ENCODE measurements at regions not wholly inside any gene's neighbourhood (a gene's known extent, or its start where the extent isn't known, plus 50 kb on each side); places are given as distances from the start of the nearest gene placed in this dataset.
"Not testable (repeated sequence)": the region's sequence is repeated elsewhere in the genome, so short reads cannot be mapped to it uniquely, and the experiment has no call there.

DNA sequence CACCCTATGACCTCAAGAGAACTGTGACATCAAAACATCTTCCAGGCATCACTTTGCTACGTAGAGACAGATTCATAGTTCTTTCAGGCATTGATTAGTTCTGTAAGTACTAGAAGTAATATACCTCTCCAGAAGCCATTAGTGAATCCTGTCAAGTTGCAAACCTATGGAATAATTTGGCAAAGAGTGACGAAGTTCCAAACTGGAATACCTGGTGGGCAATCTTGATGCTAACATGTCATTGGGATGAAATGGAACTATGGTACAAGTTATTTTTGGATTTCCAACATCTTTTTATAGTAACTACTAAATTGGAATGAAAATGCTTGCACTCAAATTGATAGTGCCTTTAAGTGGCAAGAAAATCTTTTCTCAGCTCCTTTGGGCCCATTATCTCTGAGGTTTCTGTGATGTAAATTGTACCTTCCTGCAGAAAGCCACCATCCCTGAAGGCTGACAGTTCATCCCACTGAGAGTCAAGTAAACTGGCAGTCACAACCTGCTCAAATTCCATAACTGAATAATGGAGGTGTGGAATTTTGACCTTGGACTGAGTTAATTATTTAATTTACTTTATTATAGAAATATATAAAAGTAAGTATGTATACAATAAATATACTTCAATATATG is 435.5 kb downstream of the DTWD2 start:
- no peak for DNase-seq (ENCODE audit: low spot score)

DNA sequence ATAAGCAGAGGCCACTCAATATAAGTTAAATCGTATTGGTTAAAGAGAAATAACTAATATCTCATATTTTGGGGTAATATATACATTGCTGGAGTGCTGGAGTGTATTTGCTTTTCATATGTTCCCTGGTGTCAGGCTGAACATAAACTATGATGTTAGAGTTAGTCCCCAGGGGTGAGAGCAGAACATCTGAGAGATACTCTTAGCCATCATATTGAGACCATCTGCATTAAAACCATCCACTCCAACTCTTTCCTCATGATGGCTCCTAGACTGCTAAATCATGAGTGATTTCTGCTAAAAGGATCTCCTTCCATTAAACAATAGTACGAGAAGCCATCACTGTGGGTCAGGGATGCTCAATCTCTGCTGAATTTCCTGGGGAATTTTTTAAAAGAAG is 436.2 kb downstream of the DTWD2 start:
- DNase-seq (ENCODE audit: low spot score): no peak

DNA sequence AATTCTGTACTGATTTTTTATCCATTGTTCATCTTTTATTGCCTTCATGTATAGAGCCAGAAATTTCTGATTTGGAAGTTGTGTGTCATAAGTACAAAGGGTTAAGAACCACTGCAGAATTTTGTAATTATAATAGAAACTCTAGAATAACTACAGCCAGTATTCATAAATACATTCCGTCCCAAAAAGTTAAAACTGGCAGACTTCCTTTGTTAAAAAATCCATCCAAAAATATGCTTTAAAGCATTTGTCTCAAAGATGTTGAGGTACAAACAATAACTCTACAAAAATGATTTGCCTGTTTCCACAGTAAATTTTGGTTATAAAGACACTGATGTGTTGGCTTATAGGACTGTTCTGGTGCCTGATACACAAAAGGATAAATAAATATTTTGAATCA is 436.6 kb downstream of the DTWD2 start:
- DNase-seq (ENCODE audit: low spot score): no peak

DNA sequence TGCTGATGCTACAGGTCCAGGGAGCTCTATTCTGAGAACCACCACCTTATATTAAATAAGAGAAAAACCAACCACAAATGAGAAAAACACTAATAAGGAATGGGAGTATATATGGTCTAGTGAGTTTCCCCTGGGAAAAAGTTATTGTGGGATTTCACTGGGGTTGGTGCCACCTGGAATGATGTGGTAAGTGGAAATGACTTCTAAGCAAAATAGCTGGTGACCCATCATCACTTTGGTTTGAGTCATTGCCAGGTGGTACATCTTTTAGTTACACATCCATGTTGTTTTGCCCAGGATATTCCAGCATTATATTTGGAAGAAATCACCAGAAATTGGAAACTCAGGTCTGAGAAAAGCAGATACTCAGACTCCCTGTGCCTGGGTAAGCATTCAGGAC is 437.3 kb downstream of the DTWD2 start:
- no peak for DNase-seq (ENCODE audit: low spot score)

DNA sequence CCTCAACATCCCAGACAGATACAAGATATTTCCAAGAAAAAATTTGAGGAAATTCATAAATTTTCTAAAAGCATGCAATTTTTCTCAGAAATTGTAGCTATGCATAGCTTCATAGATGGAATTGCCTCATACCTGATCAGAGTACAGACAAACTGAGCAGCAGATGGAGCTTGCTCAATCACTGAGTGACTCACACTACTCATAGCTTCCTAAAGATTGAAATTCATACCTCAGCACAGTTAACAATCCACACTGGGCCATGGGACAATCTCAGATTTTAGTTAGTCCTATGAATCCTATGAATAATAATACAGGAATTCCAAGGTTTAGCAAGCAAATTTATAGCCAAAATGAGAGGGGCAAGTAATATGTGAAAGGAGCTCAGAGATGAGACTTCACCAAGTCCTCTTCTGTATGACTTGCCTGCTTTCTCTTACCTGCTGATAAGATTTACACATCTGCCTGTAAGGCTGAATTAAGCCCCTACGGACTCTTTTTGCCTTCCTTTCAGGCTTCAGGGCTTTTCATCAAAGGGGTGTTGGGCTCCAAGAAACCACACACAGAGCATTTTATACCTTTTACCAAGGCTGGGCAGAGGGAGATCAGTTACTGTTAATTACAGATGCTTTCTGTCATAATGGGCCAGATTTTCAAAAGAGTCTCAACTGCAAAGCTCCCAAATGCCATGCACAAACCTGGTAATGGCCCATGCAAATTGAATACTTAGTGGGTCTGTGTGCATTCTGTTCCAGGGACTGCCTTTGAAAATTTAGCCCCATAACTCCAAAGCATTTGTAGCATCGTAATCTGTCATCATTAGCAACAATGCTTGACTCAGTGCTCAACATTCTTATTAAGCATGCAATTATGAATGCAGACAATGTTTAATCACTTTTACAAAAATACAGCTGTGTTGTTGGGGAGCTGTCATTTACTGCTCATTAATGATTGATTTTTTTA is 439.3 kb downstream of the DTWD2 start:
- DNase-seq (ENCODE audit: low spot score): no peak

DNA sequence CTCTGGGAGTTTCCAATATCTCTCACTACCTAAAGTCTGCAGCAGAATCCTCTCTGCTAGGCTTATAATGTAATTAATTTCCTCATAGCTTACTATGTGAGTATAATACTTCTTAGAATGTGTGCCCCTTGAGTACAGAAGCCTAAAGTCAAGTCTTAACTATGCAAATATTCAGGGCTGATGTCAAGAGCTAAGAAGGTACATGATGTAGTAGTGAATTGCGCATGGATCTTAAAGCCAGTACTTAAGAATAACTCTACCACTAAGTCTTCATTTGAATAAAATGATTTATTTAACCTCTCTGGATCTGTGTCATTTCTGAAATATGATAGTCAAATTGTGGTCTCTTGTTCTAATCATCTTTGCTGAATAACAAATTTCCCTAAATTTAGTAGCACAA is 442.9 kb downstream of the DTWD2 start:
- no peak for DNase-seq (ENCODE audit: low spot score)

DNA sequence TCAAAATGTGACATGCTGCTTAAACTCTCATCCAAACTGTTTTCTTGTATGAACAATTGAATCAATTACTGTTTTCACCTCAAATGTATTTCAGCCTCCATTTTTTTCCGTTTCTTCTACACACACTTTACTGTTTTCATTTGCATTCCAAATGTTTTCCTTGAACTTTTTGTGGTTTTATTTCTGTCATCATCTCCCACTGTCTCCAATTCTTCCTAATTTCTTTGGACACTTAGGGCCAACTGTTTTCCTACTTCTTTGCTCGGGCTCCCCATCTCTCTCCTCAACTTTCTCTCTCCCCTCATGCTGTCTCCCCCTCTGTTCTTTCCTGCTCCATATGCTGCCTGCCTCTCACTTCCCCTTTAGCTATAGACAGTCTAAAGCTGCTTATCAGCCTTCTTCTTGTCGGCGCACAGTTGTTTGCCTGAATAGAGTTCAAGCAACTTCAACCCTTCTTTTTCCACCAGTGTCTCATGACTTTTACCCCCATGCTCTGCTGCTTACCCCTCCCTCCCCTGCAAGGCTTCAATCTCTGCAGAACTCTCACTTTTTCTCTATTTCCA is 443.4 kb downstream of the DTWD2 start:
- no peak for DNase-seq (ENCODE audit: low spot score)

DNA sequence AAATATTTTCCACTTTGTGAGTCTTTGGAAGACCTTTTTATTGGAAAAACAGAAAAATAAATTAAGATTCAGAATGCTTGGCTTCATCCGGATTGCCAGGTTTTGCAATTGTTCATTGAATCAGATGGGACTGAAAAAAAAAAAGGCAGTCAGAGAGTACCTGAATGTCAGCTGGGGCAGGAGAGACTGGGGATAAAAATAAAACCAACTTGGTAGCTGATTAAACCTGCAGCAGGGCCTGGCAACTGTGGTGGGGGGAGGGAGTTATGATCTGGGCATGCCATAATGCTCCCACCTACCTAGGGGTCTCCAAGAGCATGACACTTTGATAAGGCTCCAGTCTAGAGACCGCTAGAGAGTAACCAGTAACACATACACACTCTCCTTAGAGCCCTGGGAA is 454.4 kb downstream of the DTWD2 start:
- no peak for DNase-seq (ENCODE audit: low spot score)

DNA sequence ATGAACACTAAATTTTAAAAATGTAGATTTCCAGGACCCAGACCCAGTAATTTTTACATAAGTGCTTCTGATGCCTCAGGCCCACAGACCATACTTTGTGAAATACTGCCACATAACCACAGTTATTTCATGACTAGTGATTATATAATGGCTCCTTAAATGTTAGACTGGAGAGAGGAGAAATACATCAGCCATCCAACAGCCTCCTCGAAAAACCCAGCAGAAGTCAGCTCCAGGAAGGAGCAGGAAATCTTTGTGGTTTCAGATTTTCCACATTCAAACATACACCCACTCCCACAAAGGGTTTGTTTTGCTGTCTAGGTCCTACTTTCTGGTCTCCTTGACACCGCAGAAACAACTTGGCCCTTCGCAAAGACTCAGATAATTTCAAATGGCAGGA is 455.2 kb downstream of the DTWD2 start:
- DNase-seq (ENCODE audit: low spot score): no peak

DNA sequence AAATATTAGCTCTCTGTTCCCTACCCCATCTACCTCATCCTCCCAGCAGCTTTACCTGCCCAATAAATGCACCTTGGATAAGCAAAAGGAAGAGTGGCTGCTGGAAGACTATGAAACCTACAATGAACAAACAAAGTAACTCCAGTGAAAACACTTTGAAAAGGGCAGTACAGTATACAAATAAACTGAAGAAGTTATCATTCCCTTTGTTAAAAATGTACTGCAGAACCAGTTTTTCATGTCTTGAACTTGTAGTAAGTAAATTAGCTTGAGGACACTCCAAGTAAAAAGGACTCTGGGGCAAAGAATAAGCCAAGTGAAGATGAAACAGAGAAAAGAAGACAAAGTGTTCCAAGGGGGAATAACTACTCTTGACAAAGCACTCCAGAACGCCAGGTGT is 457.1 kb downstream of the DTWD2 start:
- DNase-seq (ENCODE audit: low spot score): no peak

DNA sequence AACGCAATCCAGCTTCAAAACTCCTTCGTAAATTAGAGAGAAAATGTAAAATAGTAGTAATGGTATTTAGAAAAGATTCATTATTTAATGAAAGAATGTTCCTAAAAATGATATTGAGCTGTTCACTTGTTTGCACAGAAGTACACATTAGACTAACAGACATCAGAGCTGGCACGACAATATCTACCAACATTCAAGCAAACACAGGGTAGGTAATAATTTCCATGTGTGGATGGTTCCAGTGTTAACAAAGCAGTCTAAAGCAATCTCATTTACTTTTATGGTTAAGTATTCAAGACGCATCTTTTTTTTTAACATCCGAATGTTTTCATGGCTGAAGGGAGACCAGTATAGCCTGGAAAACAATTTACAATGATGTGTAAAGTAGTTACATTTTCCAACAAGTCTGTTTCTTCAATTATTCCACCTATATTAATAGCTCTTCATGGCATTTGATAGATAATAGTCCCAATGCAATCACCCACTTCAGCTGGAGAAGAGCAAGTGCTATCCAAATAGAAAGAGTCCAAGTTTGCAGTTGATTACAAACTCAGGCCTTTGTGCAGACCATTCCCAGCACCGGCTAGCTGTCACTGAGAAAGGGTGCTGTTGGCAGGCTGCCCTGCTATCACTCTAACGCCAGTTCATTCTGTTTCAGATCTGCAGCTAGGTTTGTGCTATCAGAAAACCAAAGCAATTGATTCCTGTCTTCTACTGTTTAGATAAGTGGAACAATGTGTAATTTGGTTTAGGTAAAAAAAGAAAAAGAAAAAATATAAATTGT is 458.8 kb downstream of the DTWD2 start:
- DNase-seq (ENCODE audit: low spot score): no peak

DNA sequence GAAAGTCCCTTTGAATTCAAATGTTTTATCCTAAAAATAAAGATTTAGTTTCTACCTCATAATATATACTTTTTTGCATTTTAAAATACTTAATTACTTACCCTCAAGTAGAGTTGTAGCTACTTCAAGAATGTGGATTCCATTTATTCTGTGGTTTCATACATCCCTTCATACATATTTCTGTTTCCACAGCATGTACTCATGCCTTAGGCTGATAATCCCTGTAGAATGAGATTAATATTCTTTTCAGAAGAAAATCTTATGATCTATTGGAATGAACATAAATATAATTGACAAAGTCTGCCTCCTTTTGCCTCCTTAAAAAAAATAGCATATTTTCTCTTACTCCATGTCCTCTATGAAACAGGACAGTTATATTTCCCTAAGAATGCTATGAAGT is 465.7 kb downstream of the DTWD2 start:
- DNase-seq (ENCODE audit: low spot score): no peak

DNA sequence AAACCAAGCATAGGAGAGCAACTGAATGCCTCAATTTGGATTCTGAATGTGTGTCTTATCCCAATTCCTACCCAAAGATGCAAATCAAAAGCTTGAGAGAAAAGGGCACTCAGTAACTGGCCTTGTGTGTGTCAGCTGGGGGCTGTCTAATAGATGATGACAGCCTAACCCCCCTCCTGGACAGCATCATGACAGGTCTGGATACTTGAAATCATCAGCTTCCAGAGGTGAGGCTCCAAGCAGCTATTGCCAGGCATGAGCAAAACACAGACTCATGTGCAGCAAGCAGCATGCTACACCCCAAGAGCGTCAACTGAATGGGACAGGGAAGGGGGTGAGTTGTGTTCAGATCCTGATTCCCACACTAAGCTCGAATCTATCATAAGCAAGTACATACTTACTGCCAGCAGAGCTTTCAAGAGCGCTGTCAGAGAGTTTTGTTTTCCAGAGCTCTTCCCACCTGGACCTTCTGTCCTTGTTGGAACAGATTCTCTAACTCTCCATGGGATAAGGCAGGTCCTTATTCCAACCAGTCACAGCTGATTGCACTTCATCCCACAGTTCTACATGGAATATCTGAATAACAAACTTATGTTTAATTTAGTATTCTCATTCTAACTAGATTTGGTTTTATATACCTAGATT is 467.5 kb downstream of the DTWD2 start:
- DNase-seq (ENCODE audit: low spot score): no peak

DNA sequence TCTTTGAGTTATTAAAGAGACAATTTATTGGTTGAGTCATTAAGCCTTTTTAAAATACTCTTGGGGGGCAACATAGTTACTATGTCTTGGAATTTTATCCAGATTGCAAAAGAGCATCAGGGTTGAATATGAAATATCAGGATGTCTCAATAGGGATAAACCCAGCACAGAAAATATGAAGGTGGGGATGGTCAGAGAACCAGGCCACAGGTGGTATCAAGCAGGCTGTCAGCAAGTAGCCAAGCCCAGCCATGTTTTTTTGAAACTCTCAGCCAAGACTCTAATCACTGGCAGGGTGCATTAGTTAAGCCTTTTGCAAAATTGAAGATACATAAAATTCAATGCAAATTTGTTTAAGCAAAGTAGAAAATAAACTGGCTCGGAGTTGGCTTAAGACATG is 468.9 kb downstream of the DTWD2 start:
- DNase-seq (ENCODE audit: low spot score): no peak

DNA sequence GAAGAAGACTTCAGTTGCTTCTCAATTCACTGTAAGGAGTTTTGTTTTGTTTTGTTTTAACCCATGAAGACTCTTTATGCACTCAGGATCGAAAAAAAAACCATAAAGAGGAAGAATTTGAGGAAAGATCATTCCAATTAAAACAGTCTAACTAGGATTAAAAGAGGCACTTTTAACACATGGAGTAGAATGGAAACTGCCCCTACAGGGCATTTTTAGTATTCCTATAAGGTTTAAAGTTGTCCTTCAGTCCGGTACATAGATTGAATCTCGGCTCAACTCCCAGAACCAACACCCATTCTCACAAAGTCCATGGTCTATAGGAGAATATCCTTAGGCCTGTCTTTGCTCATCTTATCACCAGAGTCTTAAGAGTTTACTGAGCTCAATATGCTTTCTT is 469.6 kb downstream of the DTWD2 start:
- DNase-seq (ENCODE audit: low spot score): no peak

DNA sequence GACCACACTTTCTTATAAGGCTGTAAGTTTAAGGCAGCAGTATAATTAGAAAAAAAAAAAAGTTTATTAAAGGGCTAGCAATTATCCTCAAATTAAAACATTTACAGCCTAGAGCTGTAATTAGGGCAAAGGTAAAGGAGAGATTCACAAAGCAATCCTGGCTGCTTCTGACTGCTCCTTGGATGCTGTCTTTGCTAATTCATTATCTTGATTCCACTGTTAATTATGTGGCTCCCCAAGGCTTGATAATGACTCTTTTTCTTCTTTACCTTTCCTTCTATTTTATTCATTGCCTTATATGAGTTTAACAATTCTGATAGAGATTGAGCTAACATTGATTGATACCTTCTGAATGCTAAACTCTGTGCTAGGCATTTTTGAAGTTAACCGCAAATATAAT is 476.5 kb downstream of the DTWD2 start:
- DNase-seq (ENCODE audit: low spot score): no peak

DNA sequence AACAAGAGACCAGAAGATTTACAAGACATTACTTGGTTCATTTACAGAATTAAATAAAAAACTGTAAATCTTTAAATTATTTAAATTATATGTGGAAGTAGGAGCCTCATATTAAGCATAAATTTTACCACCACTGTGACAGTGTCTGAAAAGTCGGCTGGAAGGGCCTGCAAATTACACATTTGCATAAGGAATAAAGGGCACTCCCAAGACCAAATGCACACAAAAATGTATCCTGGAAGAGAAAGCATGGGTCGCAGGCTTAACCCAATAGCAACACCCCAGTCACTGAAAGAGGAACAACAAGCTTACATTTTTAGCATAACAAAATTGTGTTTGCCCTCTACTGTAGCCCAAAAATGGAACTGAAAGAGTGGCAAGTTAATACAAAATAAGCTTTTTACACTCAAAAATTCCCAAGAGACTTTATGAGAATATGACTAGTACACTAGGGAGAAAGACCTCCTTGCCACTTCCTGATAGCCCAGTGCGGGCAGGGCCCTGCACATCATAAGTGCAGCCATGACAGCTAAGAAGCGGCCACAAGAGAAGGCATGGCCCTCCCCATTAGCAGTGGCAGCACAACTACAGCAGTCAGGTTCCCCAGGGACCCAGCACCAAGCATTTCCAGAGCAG is 482.0 kb downstream of the DTWD2 start:
- DNase-seq (ENCODE audit: low spot score): no peak

DNA sequence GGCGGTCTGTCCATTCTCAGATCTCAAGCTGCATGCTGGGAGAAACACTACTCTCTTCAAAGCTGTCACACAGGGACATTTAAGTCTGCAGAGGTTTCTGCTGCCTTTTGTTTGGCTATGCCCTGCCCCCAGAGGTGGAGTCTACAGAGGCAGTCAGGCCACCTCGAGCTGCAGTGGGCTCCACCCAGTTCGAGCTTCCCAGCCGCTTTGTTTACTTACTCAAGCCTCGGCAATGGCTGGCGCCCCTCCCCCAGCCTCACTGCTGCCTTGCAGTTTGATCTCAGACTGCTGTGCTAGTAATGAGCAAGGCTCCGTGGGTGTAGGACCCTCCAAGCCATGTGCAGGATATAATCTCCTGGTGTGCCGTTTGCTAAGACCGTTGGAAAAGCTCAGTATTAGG is 486.1 kb downstream of the DTWD2 start:
- DNase-seq (ENCODE audit: low spot score): not testable (repeated sequence)

DNA sequence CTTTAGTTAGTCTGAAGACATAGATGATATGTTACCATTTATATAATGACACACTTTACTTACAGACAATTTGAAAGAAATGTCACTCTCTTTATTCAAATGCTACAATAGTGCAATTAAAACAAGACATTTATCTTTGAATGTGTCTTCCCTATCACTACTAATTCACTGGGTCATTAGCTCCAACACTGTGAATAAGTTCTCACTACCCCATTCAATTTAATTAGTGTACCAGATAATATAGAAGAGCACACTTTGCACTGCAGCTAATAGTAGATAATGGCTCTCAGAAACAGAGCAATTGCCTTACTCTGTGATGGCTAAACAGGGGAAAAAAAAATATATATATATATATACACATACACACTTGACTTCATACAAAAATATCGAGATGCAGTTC is 497.0 kb downstream of the DTWD2 start:
- no peak for DNase-seq (ENCODE audit: low spot score)

DNA sequence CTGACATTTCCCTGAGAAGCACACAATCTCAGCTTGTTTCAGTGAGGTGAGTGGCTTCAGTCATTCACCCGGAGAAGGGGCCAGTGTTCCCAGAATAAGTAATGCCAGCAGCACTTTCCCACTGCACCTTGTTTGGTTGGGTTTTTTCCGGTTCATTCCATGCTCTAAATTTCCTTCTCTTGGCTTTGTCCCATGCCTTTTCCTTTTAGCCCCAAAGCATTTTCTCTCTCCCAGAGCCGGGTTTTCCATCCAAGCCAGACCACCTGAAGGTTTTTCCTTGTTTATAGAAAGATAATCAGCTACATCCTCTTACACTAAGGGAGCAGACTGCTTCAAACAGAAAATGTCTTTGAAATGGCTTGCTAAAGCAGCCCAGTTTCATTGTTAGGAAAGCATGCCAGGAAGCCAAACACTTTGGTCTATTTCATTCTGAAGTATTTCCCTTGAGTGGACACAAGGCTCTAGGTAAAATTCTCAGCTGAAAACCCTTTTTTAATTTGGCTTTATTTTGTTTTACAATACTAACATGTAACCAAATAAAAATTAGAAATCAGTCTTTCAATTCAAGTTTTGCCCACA is 501.6 kb downstream of the DTWD2 start:
- DNase-seq (ENCODE audit: low spot score): no peak

DNA sequence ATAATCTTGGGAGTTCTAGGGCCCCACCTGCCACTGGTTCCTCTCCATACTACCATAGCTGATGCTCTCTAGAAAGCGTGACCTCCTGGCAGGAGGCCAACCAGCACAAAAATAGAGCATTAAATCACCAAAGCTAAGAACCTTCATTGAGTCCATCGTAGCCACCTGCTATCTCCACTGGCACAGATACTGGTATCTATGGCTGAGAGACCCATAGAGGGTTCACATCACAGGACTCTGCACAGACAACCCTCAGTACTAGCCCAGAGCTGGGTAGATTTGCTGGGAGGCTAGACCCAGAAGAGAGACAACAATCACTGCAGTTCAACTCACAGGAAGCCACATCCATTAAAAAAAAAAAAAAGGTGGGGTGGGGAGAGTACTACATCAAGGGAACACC is 509.1 kb downstream of the DTWD2 start:
- DNase-seq (ENCODE audit: low spot score): no peak
